ENCODE measurements at regions not wholly inside any gene's neighbourhood (a gene's known extent, or its start where the extent isn't known, plus 50 kb on each side); places are given as distances from the start of the nearest gene placed in this dataset.

DNA sequence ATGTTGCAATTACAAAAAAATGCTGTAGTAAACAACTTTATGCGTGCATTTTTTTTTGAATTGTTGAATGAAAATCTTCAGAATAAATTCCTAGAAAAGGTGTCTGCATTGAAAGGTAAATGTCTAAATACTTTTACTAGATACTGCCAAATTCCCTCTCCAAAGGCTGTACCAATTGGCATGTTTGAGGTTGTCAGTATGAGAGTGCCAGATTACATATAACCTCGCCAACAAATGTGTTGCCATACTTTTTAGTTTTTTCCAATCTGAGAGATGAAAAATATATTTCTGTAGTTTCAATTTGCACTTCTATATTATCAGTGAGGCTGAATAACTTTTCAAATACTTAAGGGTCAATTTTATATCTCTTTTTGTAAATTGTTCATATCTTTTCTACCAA lies 261.5 kb upstream of the TARS1 start:
- H3K27ac ChIP-seq, result no peak overlapping the region
- H3K4me3 ChIP-seq, result no peak overlapping the region
- no peaks in the 10 kb centered on the region for H3K27me3 ChIP-seq
- no peak for DNase-seq
- H3K36me3 ChIP-seq, result no peaks in the 10 kb centered on the region
- WGBS, 2 donors, result 89 to 94% methylated on average over 2 of the region's 2 CpGs
- TF ChIP-seq, protein P1, sequence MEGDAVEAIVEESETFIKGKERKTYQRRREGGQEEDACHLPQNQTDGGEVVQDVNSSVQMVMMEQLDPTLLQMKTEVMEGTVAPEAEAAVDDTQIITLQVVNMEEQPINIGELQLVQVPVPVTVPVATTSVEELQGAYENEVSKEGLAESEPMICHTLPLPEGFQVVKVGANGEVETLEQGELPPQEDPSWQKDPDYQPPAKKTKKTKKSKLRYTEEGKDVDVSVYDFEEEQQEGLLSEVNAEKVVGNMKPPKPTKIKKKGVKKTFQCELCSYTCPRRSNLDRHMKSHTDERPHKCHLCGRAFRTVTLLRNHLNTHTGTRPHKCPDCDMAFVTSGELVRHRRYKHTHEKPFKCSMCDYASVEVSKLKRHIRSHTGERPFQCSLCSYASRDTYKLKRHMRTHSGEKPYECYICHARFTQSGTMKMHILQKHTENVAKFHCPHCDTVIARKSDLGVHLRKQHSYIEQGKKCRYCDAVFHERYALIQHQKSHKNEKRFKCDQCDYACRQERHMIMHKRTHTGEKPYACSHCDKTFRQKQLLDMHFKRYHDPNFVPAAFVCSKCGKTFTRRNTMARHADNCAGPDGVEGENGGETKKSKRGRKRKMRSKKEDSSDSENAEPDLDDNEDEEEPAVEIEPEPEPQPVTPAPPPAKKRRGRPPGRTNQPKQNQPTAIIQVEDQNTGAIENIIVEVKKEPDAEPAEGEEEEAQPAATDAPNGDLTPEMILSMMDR (IDR thresholded peaks at IDR 0.05), result no peak
- TF ChIP-seq POLR2AphosphoS5 (IDR thresholded peaks at IDR 0.05) (no peak), EP300 (IDR thresholded peaks at IDR 0.05) (no peak), POLR2A (IDR thresholded peaks at IDR 0.05) (no peak)
- no peaks in the 10 kb centered on the region for H3K9me3 ChIP-seq
- H3K4me1 ChIP-seq, result no peaks in the 10 kb centered on the region
- intact Hi-C loops (cut with DNase I), result no loop called here

DNA sequence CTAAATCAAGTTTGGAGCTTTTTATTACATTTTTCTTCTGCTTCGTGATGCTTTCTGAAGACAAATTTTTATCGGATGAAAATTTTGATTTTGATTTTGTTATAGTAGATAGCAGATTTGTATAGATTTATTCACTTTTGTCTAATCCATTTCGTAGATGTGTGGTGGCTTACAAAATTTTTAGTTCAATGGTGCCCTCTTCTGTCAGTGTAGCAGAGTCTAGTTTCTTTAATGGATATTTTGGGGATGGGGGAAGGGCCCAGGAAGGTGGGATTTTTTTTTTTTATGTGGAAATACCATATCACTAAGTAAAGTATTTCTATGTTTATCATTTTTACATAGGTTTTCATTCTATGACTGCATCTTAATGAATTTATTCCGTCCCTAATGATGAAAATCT lies 259.9 kb upstream of the TARS1 start:
- no peak for DNase-seq
- Histone ChIP-seq H3K4me3 (no peak overlapping the region), H3K4me1 (no peaks in the 10 kb centered on the region), H3K27me3 (no peaks in the 10 kb centered on the region), H3K27ac (no peak overlapping the region), H3K36me3 (no peaks in the 10 kb centered on the region), H3K9me3 (no peaks in the 10 kb centered on the region)
- intact Hi-C loops (cut with DNase I), result loop anchor here (1.0 to 5.0 kb wide), 2 partner anchors 121 to 472 kb away; no protein-coding TSS in a partner anchor
- TF ChIP-seq, protein P1 (IDR thresholded peaks at IDR 0.05), result peak in 1 of 4 experiments; percentile 43
- no peak for TF ChIP-seq POLR2A (IDR thresholded peaks at IDR 0.05)
- TF ChIP-seq EP300 (IDR thresholded peaks at IDR 0.05), result no peak
- no peak for TF ChIP-seq POLR2AphosphoS5 (IDR thresholded peaks at IDR 0.05)
- WGBS, 2 donors, result 71 to 77% methylated on average over 4 of the region's 4 CpGs

DNA sequence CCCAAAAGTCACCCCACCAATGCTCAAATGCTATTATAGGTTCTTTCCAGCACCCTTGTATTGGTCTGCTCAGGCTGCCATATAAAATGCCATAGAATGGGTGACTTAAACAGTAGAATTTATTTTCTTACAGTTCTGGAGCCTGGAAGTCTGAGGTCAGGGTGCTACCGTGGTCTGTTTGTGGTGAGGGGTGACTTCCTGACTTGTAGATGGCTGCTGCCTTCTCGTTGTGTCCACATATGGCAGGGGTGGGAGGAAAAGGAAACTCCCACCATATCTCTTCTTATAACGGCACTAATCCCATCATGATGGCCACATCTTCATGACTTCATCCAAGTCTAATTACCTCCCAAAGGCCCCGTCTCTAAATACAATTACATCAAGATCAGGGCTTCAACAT lies 257.8 kb upstream of the TARS1 start:
- WGBS, 2 donors, result 70 to 79% methylated on average over 4 of the region's 4 CpGs
- DNase-seq, result no peak
- Histone ChIP-seq H3K27me3 (no peaks in the 10 kb centered on the region), H3K9me3 (no peaks in the 10 kb centered on the region), H3K4me3 (no peak overlapping the region), H3K27ac (no peak overlapping the region), H3K4me1 (no peaks in the 10 kb centered on the region), H3K36me3 (no peaks in the 10 kb centered on the region)
- intact Hi-C loops (cut with DNase I), result loop anchor here (5.0 kb wide), 1 partner anchor 119 kb away; no protein-coding TSS in a partner anchor
- TF ChIP-seq POLR2AphosphoS5 (IDR thresholded peaks at IDR 0.05) (no peak), POLR2A (IDR thresholded peaks at IDR 0.05) (no peak)
- TF ChIP-seq, protein P1 (IDR thresholded peaks at IDR 0.05), result no peak

DNA sequence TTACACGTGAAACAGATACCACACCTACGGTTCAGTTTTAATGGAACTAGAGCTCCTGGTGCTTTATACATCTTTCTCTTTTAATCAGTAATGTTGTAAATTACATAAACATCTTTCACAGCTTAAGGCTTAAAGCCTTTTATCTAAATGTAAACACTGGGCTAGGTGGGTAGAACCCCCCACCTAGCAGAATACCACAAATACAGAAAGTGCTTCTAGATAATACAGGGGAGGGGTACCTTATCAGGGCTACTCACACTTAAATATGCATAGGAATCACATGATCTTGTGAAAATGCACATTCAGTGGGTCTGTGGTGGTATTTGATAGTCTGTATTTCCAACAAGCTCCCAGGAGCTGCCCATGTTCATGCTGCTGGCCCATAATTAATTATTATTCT lies 256.4 kb upstream of the TARS1 start:
- intact Hi-C loops (cut with DNase I), result loop anchor here (5.0 kb wide), 1 partner anchor 118 kb away; no protein-coding TSS in a partner anchor

More for the DNA sequence above, 256.4 kb upstream of the TARS1 start:
- H3K27ac ChIP-seq, result no peak overlapping the region
- no peaks in the 10 kb centered on the region for H3K27me3 ChIP-seq
- WGBS, 2 donors, result 28 to 61% methylated on average over 2 of the region's 2 CpGs
- no peak for DNase-seq
- H3K36me3 ChIP-seq, result no peaks in the 10 kb centered on the region
- no peaks in the 10 kb centered on the region for H3K9me3 ChIP-seq
- no peak overlapping the region for H3K4me3 ChIP-seq
- TF ChIP-seq, protein P1 (IDR thresholded peaks at IDR 0.05), result no peak
- TF ChIP-seq POLR2AphosphoS5 (IDR thresholded peaks at IDR 0.05) (no peak), EP300 (IDR thresholded peaks at IDR 0.05) (no peak), POLR2A (IDR thresholded peaks at IDR 0.05) (no peak)
- no peaks in the 10 kb centered on the region for H3K4me1 ChIP-seq
